GM21825 (cell line): ENCODE measurements at regions not wholly inside any gene's neighbourhood (a gene's known extent, or its start where the extent isn't known, plus 50 kb on each side); places are given as distances from the start of the nearest gene placed in this dataset.
"Not testable (repeated sequence)": the region's sequence is repeated elsewhere in the genome, so short reads cannot be mapped to it uniquely, and the experiment has no call there.

Experiments
- ATAC-seq: cut with Tn5 transposase; IDR thresholded peaks from one replicate; pipeline ENCODE4 v1.9.1; 2021; ENCODE audit warnings: mild to moderate bottlenecking, moderate library complexity; ENCODE audit not compliant: unreplicated experiment

- no peak for ATAC-seq
These were observed 323.3 kb upstream of the TMEM132C start for GRCh38 chr12:127943481-127944210.

GRCh38 chr12:127944211-127944899, 322.6 kb upstream of the TMEM132C start:
- no peak for ATAC-seq

- ATAC-seq: no peak
These were observed 309.8 kb upstream of the TMEM132C start for GRCh38 chr12:127957001-127957660.

- no peak for ATAC-seq
These were observed 304.7 kb upstream of the TMEM132C start for GRCh38 chr12:127962303-127962702.

GRCh38 chr12:127963933-127964332, 303.0 kb upstream of the TMEM132C start:
- no peak for ATAC-seq

- no peak for ATAC-seq
These were observed 302.3 kb upstream of the TMEM132C start for GRCh38 chr12:127964717-127965116.

GRCh38 chr12:127966331-127966730, 300.6 kb upstream of the TMEM132C start:
- no peak for ATAC-seq

- ATAC-seq: no peak
These were observed 296.5 kb upstream of the TMEM132C start for GRCh38 chr12:127970491-127970890.

- no peak for ATAC-seq
These were observed 286.4 kb upstream of the TMEM132C start for GRCh38 chr12:127980585-127980984.

GRCh38 chr12:127981875-127982274, 285.1 kb upstream of the TMEM132C start:
- no peak for ATAC-seq

- not testable (repeated sequence) for ATAC-seq
These were observed 283.7 kb upstream of the TMEM132C start for GRCh38 chr12:127983213-127983791.

GRCh38 chr12:127984386-127985055, 282.4 kb upstream of the TMEM132C start:
- no peak for ATAC-seq

GRCh38 chr12:127987199-127987901, 279.6 kb upstream of the TMEM132C start:
- ATAC-seq: no peak

- ATAC-seq: no peak
These were observed 275.5 kb upstream of the TMEM132C start for GRCh38 chr12:127991485-127991884.

- ATAC-seq: no peak
These were observed 268.0 kb upstream of the TMEM132C start for GRCh38 chr12:127998988-127999387.

- no peak for ATAC-seq
These were observed 262.5 kb upstream of the TMEM132C start for GRCh38 chr12:128004383-128004938.

GRCh38 chr12:128007250-128007649, 259.7 kb upstream of the TMEM132C start:
- no peak for ATAC-seq

GRCh38 chr12:128008341-128008740, 258.6 kb upstream of the TMEM132C start:
- no peak for ATAC-seq

- ATAC-seq: no peak
These were observed 257.9 kb upstream of the TMEM132C start for GRCh38 chr12:128009108-128009507.

GRCh38 chr12:128012110-128012509, 254.9 kb upstream of the TMEM132C start:
- no peak for ATAC-seq
